Progenitor cell of endocrine pancreas (in vitro differentiated cells): ENCODE measurements at regions not wholly inside any gene's neighbourhood (a gene's known extent, or its start where the extent isn't known, plus 50 kb on each side); places are given as distances from the start of the nearest gene placed in this dataset.

Source experiments
- DNase-seq: peaks from one replicate; pipeline ENCODE4 v3.0.0; 2021; ENCODE audit warnings: low spot score; ENCODE audit not compliant: unreplicated experiment
- H3K27ac Mint-ChIP-seq: 2 replicates; pipeline ENCODE4 v1.8.0; 2021; ENCODE audit warnings: mild to moderate bottlenecking, moderate library complexity, mixed read lengths
- H3K27me3 Mint-ChIP-seq: 2 replicates; pipeline ENCODE4 v1.8.0; 2021; ENCODE audit warnings: mixed read lengths
- H3K36me3 Mint-ChIP-seq: 2 replicates; pipeline ENCODE4 v1.8.0; 2022; ENCODE audit warnings: mixed read lengths; ENCODE audit not compliant: insufficient read depth
- H3K4me1 Mint-ChIP-seq: 2 replicates; pipeline ENCODE4 v1.8.0; 2021; ENCODE audit warnings: low read depth, mixed read lengths
- H3K4me3 Mint-ChIP-seq: 2 replicates; pipeline ENCODE4 v1.8.0; 2021; ENCODE audit warnings: low read depth, mild to moderate bottlenecking, moderate library complexity, mixed read lengths
- H3K9me3 Mint-ChIP-seq: 2 replicates; pipeline ENCODE4 v1.8.0; 2021; ENCODE audit warnings: low read depth, mixed read lengths
- CTCF ChIP-seq: fragments of 200-600 bp; sonication (generic); IDR thresholded peaks from one replicate; pipeline ENCODE4 v1.5.0; 2021; ENCODE audit warnings: antibody characterized with exemption, mild to moderate bottlenecking; ENCODE audit not compliant: unreplicated experiment

- H3K27ac Mint-ChIP-seq = no peak overlapping the region
- no peaks in the 10 kb centered on the region for H3K27me3 Mint-ChIP-seq
- DNase-seq = no peak
- no peaks in the 10 kb centered on the region for H3K4me1 Mint-ChIP-seq
- no peak for TF ChIP-seq CTCF
- H3K4me3 Mint-ChIP-seq = no peak overlapping the region
- no peaks in the 10 kb centered on the region for H3K36me3 Mint-ChIP-seq
- no peaks in the 10 kb centered on the region for H3K9me3 Mint-ChIP-seq
These were observed 142.8 kb upstream of the SV2C start for GRCh38 chr5:75940418-75940817.

- Mint-ChIP-seq H3K27ac (no peak overlapping the region), H3K36me3 (no peaks in the 10 kb centered on the region), H3K9me3 (no peaks in the 10 kb centered on the region), H3K27me3 (peaks cover 3% of the 10 kb centered on the region), H3K4me3 (no peak overlapping the region), H3K4me1 (no peaks in the 10 kb centered on the region)
- TF ChIP-seq CTCF = no peak
- no peak for DNase-seq
These were observed 147.6 kb upstream of the SV2C start for GRCh38 chr5:75935572-75935971.

GRCh38 chr5:75933489-75933888 is 149.7 kb upstream of the SV2C start:
- H3K4me3 Mint-ChIP-seq = no peak overlapping the region
- H3K27ac Mint-ChIP-seq = no peak overlapping the region
- DNase-seq = no peak

GRCh38 chr5:75931175-75931574 is 152.0 kb upstream of the SV2C start:
- Mint-ChIP-seq H3K36me3 (no peaks in the 10 kb centered on the region), H3K9me3 (no peaks in the 10 kb centered on the region)

More at GRCh38 chr5:75933489-75933888, 149.7 kb upstream of the SV2C start:
- Mint-ChIP-seq H3K4me1 (peaks cover 1% of the 10 kb centered on the region), H3K27me3 (peaks cover 8% of the 10 kb centered on the region), H3K9me3 (no peaks in the 10 kb centered on the region), H3K36me3 (no peaks in the 10 kb centered on the region)
- TF ChIP-seq CTCF = no peak

GRCh38 chr5:75928992-75929391 is 154.2 kb upstream of the SV2C start:
- no peak overlapping the region for H3K27ac Mint-ChIP-seq
- H3K36me3 Mint-ChIP-seq = no peaks in the 10 kb centered on the region
- no peak for DNase-seq
- H3K27me3 Mint-ChIP-seq = peaks cover 8% of the 10 kb centered on the region
- TF ChIP-seq CTCF = no peak
- no peak overlapping the region for H3K4me3 Mint-ChIP-seq
- H3K9me3 Mint-ChIP-seq = no peaks in the 10 kb centered on the region
- H3K4me1 Mint-ChIP-seq = peaks cover 1% of the 10 kb centered on the region

More at GRCh38 chr5:75931175-75931574, 152.0 kb upstream of the SV2C start:
- DNase-seq = no peak
- no peak overlapping the region for H3K4me3 Mint-ChIP-seq
- no peak overlapping the region for H3K27ac Mint-ChIP-seq
- peaks cover 1% of the 10 kb centered on the region for H3K4me1 Mint-ChIP-seq
- TF ChIP-seq CTCF = no peak
- H3K27me3 Mint-ChIP-seq = peaks cover 8% of the 10 kb centered on the region
